ENCODE measurements at regions not wholly inside any gene's neighbourhood (a gene's known extent, or its start where the extent isn't known, plus 50 kb on each side); places are given as distances from the start of the nearest gene placed in this dataset.

DNA sequence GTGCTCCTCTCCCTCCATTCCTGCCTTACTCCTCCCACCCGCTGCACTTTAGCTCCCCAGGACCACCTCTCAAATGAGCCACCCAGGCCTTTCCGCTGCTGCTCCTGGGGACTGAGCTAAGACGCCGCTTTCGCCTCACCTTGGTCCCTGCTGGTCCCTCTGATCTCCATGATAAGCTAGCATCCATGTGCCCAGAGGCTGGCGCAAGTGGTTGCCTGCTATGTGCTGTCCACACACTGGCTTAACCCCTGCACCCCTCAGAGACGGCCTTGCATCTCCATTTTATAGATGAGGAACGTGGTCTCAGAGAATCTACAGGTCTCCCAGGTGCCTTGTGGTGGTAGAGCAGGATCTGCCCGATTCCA lies 160.1 kb upstream of the PMEPA1 start:
- Histone ChIP-seq H2BK5ac (ENCODE audit: low read depth, low read length, poor library complexity, severe bottlenecking) (no peak overlapping the region), H3K9ac (ENCODE audit: low read length) (no peak overlapping the region), H3K4me3 (ENCODE audit: insufficient read depth in 1 of 2, low read depth in 1 of 2, low read length in 2 of 2) (no peak overlapping the region), H4K91ac (ENCODE audit: low read length) (no peak overlapping the region), H3K23ac (ENCODE audit: low read length in 2 of 2) (no peak overlapping the region), H4K8ac (ENCODE audit: low read length) (no peak overlapping the region), H2BK15ac (ENCODE audit: low read depth, poor library complexity, severe bottlenecking) (no peak overlapping the region), H3K36me3 (ENCODE audit: control insufficient read depth in 1 of 2, insufficient read depth in 2 of 2, low read depth in 1 of 2, low read length in 2 of 2) (no peaks in the 10 kb centered on the region), H3K27me3 (ENCODE audit: control insufficient read depth in 1 of 2, insufficient read depth in 1 of 2, low read length in 2 of 2) (peaks cover 7 to 72% of the 10 kb centered on the region in 2 experiments), H2BK12ac (ENCODE audit: low read length in 2 of 2) (no peak overlapping the region), H2BK120ac (ENCODE audit: low read depth, low read length) (no peak overlapping the region), H3K4me1 (ENCODE audit: control insufficient read depth, insufficient read depth, low read depth, low read length) (no peaks in the 10 kb centered on the region), H3K9me3 (ENCODE audit: control insufficient read depth, low read length) (no peaks in the 10 kb centered on the region), H3K18ac (ENCODE audit: low read depth in 1 of 2, low read length in 2 of 2) (no peak overlapping the region), H3K14ac (ENCODE audit: low read length in 2 of 2) (no peak overlapping the region), H3K27ac (ENCODE audit: low read length, poor library complexity, severe bottlenecking) (no peak overlapping the region), H3K79me1 (replicated peaks; ENCODE audit: low read length, poor library complexity, severe bottlenecking) (no peaks in the 10 kb centered on the region), H2AFZ (ENCODE audit: low read depth, low read length) (no peak overlapping the region), H3K4me2 (ENCODE audit: low read length, poor library complexity, severe bottlenecking) (no peak overlapping the region), H3K4ac (ENCODE audit: low read depth in 1 of 2, low read length in 2 of 2) (no peak overlapping the region), H2AK5ac (ENCODE audit: low read length, severe bottlenecking) (no peak overlapping the region)
- 66% methylated on average over 9 of the region's 9 CpGs for WGBS
- DNase-seq: no peak

DNA sequence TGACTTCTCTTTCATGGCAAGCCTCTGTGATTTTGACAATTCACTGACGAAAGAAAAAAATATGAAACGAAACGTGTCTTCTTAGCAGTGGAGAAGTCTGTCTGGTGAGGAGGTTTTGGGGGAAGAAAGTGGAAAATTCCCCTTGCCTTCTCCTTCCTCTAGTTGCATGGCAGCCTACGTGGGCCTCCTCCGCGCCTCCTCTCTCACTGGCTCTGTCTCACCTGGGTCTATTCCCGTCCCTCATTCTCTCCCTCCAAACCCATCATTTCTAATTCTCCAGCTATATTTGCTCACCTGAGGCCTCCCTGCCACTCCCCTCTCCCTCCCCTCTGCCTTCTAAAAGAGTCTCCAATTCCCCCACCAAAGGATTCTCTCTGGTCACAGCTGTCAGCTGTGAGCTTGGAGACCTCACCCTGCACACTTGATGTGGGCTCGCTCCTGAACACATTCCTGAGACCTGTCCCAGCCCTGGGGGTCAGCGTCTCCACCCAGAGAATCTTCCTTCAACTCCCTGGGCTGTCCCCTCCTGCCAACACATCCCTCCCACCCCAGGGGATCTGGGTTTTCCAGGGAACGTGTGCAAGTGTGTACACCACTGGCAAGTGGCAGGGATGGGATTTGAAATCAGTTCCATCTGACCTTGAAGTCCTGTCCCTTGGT lies 159.6 kb upstream of the PMEPA1 start:
- no peak overlapping the region for H2BK120ac ChIP-seq (ENCODE audit: low read depth, low read length)
- WGBS: 74% methylated on average over 7 of the region's 10 CpGs
- DNase-seq: no peak

DNA sequence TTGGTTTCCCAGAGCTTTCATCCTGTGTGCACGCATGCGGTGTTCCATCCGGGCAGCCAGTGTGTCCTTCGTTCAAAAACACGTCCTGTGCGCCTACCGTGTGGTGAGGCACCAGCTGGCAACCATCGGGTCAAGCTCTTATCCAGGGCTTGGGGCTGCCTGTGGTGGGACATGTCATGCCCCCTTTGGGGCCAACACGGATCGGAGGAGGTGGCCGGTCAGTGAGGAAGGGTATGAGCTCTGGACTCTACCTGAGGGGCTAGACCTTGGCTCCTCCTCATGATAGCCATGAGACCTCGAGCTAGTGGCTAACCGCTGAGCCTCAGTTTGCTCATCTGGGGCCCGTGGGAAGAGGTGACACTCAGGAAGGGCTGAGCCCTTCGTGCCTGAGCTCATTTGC lies 158.5 kb upstream of the PMEPA1 start:
- H3K27ac ChIP-seq (ENCODE audit: low read length, poor library complexity, severe bottlenecking): no peak overlapping the region
- H3K18ac ChIP-seq (ENCODE audit: low read depth in 1 of 2, low read length in 2 of 2): no peak overlapping the region
- peaks cover 7 to 76% of the 10 kb centered on the region in 2 experiments for H3K27me3 ChIP-seq (ENCODE audit: control insufficient read depth in 1 of 2, insufficient read depth in 1 of 2, low read length in 2 of 2)
- no peak overlapping the region for H3K23ac ChIP-seq (ENCODE audit: low read length in 2 of 2)
- H2AK5ac ChIP-seq (ENCODE audit: low read length, severe bottlenecking): no peak overlapping the region
- no peak overlapping the region for H4K8ac ChIP-seq (ENCODE audit: low read length)
- H3K9me3 ChIP-seq (ENCODE audit: control insufficient read depth, low read length): no peaks in the 10 kb centered on the region
- no peak overlapping the region for H2BK15ac ChIP-seq (ENCODE audit: low read depth, poor library complexity, severe bottlenecking)
- no peak overlapping the region for H2BK120ac ChIP-seq (ENCODE audit: low read depth, low read length)
- H3K79me1 ChIP-seq (replicated peaks; ENCODE audit: low read length, poor library complexity, severe bottlenecking): no peaks in the 10 kb centered on the region
- H2BK5ac ChIP-seq (ENCODE audit: low read depth, low read length, poor library complexity, severe bottlenecking): no peak overlapping the region
- H3K4me3 ChIP-seq (ENCODE audit: insufficient read depth in 1 of 2, low read depth in 1 of 2, low read length in 2 of 2): no peak overlapping the region
- H3K4me2 ChIP-seq (ENCODE audit: low read length, poor library complexity, severe bottlenecking): no peak overlapping the region
- H3K4me1 ChIP-seq (ENCODE audit: control insufficient read depth, insufficient read depth, low read depth, low read length): no peaks in the 10 kb centered on the region
- WGBS: 87% methylated on average over 15 of the region's 15 CpGs
- no peaks in the 10 kb centered on the region for H3K36me3 ChIP-seq (ENCODE audit: control insufficient read depth in 1 of 2, insufficient read depth in 2 of 2, low read depth in 1 of 2, low read length in 2 of 2)
- no peak overlapping the region for H2AFZ ChIP-seq (ENCODE audit: low read depth, low read length)
- no peak overlapping the region for H2BK12ac ChIP-seq (ENCODE audit: low read length in 2 of 2)
- no peak for DNase-seq
- H3K14ac ChIP-seq (ENCODE audit: low read length in 2 of 2): no peak overlapping the region
- H3K9ac ChIP-seq (ENCODE audit: low read length): no peak overlapping the region
- no peak overlapping the region for H3K4ac ChIP-seq (ENCODE audit: low read depth in 1 of 2, low read length in 2 of 2)
- no peak overlapping the region for H4K91ac ChIP-seq (ENCODE audit: low read length)

More for the DNA sequence above, 159.6 kb upstream of the PMEPA1 start:
- H3K4me3 ChIP-seq (ENCODE audit: insufficient read depth in 1 of 2, low read depth in 1 of 2, low read length in 2 of 2): no peak overlapping the region
- H3K23ac ChIP-seq (ENCODE audit: low read length in 2 of 2): no peak overlapping the region
- H3K27ac ChIP-seq (ENCODE audit: low read length, poor library complexity, severe bottlenecking): no peak overlapping the region
- peaks cover 7 to 72% of the 10 kb centered on the region in 2 experiments for H3K27me3 ChIP-seq (ENCODE audit: control insufficient read depth in 1 of 2, insufficient read depth in 1 of 2, low read length in 2 of 2)
- H4K8ac ChIP-seq (ENCODE audit: low read length): no peak overlapping the region
- no peaks in the 10 kb centered on the region for H3K4me1 ChIP-seq (ENCODE audit: control insufficient read depth, insufficient read depth, low read depth, low read length)
- no peak overlapping the region for H3K14ac ChIP-seq (ENCODE audit: low read length in 2 of 2)
- no peak overlapping the region for H4K91ac ChIP-seq (ENCODE audit: low read length)
- no peak overlapping the region for H3K18ac ChIP-seq (ENCODE audit: low read depth in 1 of 2, low read length in 2 of 2)
- H2BK15ac ChIP-seq (ENCODE audit: low read depth, poor library complexity, severe bottlenecking): no peak overlapping the region
- no peak overlapping the region for H3K4ac ChIP-seq (ENCODE audit: low read depth in 1 of 2, low read length in 2 of 2)
- no peaks in the 10 kb centered on the region for H3K79me1 ChIP-seq (replicated peaks; ENCODE audit: low read length, poor library complexity, severe bottlenecking)
- no peak overlapping the region for H2AK5ac ChIP-seq (ENCODE audit: low read length, severe bottlenecking)
- H3K4me2 ChIP-seq (ENCODE audit: low read length, poor library complexity, severe bottlenecking): no peak overlapping the region
- H2BK5ac ChIP-seq (ENCODE audit: low read depth, low read length, poor library complexity, severe bottlenecking): no peak overlapping the region
- no peak overlapping the region for H3K9ac ChIP-seq (ENCODE audit: low read length)
- no peaks in the 10 kb centered on the region for H3K36me3 ChIP-seq (ENCODE audit: control insufficient read depth in 1 of 2, insufficient read depth in 2 of 2, low read depth in 1 of 2, low read length in 2 of 2)
- no peak overlapping the region for H2BK12ac ChIP-seq (ENCODE audit: low read length in 2 of 2)
- H2AFZ ChIP-seq (ENCODE audit: low read depth, low read length): no peak overlapping the region
- H3K9me3 ChIP-seq (ENCODE audit: control insufficient read depth, low read length): no peaks in the 10 kb centered on the region

DNA sequence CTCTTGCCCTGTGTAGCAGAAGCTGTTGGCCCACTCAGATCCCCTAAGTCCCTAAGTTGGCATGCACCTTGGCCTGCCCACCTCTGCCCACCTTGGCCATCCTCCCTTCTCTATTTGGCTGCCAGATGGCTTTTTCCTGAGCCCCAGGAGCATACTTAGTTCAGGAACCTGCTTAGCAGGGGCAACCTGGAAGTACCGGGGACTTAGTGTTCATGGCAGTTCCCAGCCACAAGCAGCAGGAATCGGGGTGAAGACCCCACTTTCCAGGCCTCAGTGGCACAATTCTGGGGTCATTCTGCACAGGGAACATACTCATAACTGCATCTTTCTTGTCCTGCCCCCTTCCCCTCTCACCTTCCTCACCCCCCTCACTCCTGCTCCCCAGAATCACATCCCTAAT lies 158.0 kb upstream of the PMEPA1 start:
- H2BK12ac ChIP-seq (ENCODE audit: low read length in 2 of 2): no peak overlapping the region
- no peak overlapping the region for H2BK15ac ChIP-seq (ENCODE audit: low read depth, poor library complexity, severe bottlenecking)
- no peak overlapping the region for H3K18ac ChIP-seq (ENCODE audit: low read depth in 1 of 2, low read length in 2 of 2)
- H3K79me1 ChIP-seq (replicated peaks; ENCODE audit: low read length, poor library complexity, severe bottlenecking): no peaks in the 10 kb centered on the region
- H3K9ac ChIP-seq (ENCODE audit: low read length): no peak overlapping the region
- no peaks in the 10 kb centered on the region for H3K9me3 ChIP-seq (ENCODE audit: control insufficient read depth, low read length)
- H4K91ac ChIP-seq (ENCODE audit: low read length): no peak overlapping the region
- no peaks in the 10 kb centered on the region for H3K36me3 ChIP-seq (ENCODE audit: control insufficient read depth in 1 of 2, insufficient read depth in 2 of 2, low read depth in 1 of 2, low read length in 2 of 2)
- 78% methylated on average over 2 of the region's 2 CpGs for WGBS
- no peak overlapping the region for H3K4me3 ChIP-seq (ENCODE audit: insufficient read depth in 1 of 2, low read depth in 1 of 2, low read length in 2 of 2)
- H2BK5ac ChIP-seq (ENCODE audit: low read depth, low read length, poor library complexity, severe bottlenecking): no peak overlapping the region
- no peak for DNase-seq
- H3K4ac ChIP-seq (ENCODE audit: low read depth in 1 of 2, low read length in 2 of 2): no peak overlapping the region
- H2BK120ac ChIP-seq (ENCODE audit: low read depth, low read length): no peak overlapping the region
- H3K4me2 ChIP-seq (ENCODE audit: low read length, poor library complexity, severe bottlenecking): no peak overlapping the region
- H3K14ac ChIP-seq (ENCODE audit: low read length in 2 of 2): no peak overlapping the region
- H3K23ac ChIP-seq (ENCODE audit: low read length in 2 of 2): no peak overlapping the region
- no peak overlapping the region for H2AFZ ChIP-seq (ENCODE audit: low read depth, low read length)
- no peak overlapping the region for H2AK5ac ChIP-seq (ENCODE audit: low read length, severe bottlenecking)
- no peak overlapping the region for H4K8ac ChIP-seq (ENCODE audit: low read length)
- H3K27ac ChIP-seq (ENCODE audit: low read length, poor library complexity, severe bottlenecking): no peak overlapping the region
- peaks cover 7 to 75% of the 10 kb centered on the region in 2 experiments for H3K27me3 ChIP-seq (ENCODE audit: control insufficient read depth in 1 of 2, insufficient read depth in 1 of 2, low read length in 2 of 2)
- H3K4me1 ChIP-seq (ENCODE audit: control insufficient read depth, insufficient read depth, low read depth, low read length): no peaks in the 10 kb centered on the region
